ENCODE measurements at regions not wholly inside any gene's neighbourhood (a gene's known extent, or its start where the extent isn't known, plus 50 kb on each side); places are given as distances from the start of the nearest gene placed in this dataset.

GRCh38 chr5:13510616-13511015 lies 433.9 kb downstream of the DNAH5 start:
- Mint-ChIP-seq H3K27me3 (ENCODE audit: unreplicated experiment) (no peaks in the 10 kb centered on the region), H3K4me3 (ENCODE audit: unreplicated experiment) (no peak overlapping the region), H3K27ac (ENCODE audit: unreplicated experiment) (no peak overlapping the region), H3K36me3 (ENCODE audit: low read depth, unreplicated experiment) (no peaks in the 10 kb centered on the region), H3K9me3 (ENCODE audit: unreplicated experiment) (no peaks in the 10 kb centered on the region), H3K4me1 (ENCODE audit: unreplicated experiment) (no peaks in the 10 kb centered on the region)
- no peak for DNase-seq (ENCODE audit: low spot score)
- no peak for TF ChIP-seq CTCF (IDR thresholded peaks at IDR 0.05; ENCODE audit: unreplicated experiment)

- no peak overlapping the region for H3K27ac Mint-ChIP-seq (ENCODE audit: unreplicated experiment)
- no peak for DNase-seq (ENCODE audit: low spot score)
- no peaks in the 10 kb centered on the region for H3K27me3 Mint-ChIP-seq (ENCODE audit: unreplicated experiment)
- H3K36me3 Mint-ChIP-seq (ENCODE audit: low read depth, unreplicated experiment): no peaks in the 10 kb centered on the region
- H3K4me1 Mint-ChIP-seq (ENCODE audit: unreplicated experiment): no peaks in the 10 kb centered on the region
- no peaks in the 10 kb centered on the region for H3K9me3 Mint-ChIP-seq (ENCODE audit: unreplicated experiment)
- H3K4me3 Mint-ChIP-seq (ENCODE audit: unreplicated experiment): no peak overlapping the region
- TF ChIP-seq CTCF (IDR thresholded peaks at IDR 0.05; ENCODE audit: unreplicated experiment): no peak
Observed at GRCh38 chr5:13508559-13508958, 435.9 kb downstream of the DNAH5 start.

- no peak for TF ChIP-seq CTCF (IDR thresholded peaks at IDR 0.05; ENCODE audit: unreplicated experiment)
Observed at GRCh38 chr5:13505326-13505725, 439.2 kb downstream of the DNAH5 start.

GRCh38 chr5:13503017-13503416 lies 441.5 kb downstream of the DNAH5 start:
- H3K4me1 Mint-ChIP-seq (ENCODE audit: unreplicated experiment): no peaks in the 10 kb centered on the region
- DNase-seq (ENCODE audit: low spot score): no peak
- H3K27me3 Mint-ChIP-seq (ENCODE audit: unreplicated experiment): no peaks in the 10 kb centered on the region
- H3K9me3 Mint-ChIP-seq (ENCODE audit: unreplicated experiment): no peaks in the 10 kb centered on the region
- no peaks in the 10 kb centered on the region for H3K36me3 Mint-ChIP-seq (ENCODE audit: low read depth, unreplicated experiment)
- H3K4me3 Mint-ChIP-seq (ENCODE audit: unreplicated experiment): no peak overlapping the region
- no peak overlapping the region for H3K27ac Mint-ChIP-seq (ENCODE audit: unreplicated experiment)
- no peak for TF ChIP-seq CTCF (IDR thresholded peaks at IDR 0.05; ENCODE audit: unreplicated experiment)

More at GRCh38 chr5:13505326-13505725, 439.2 kb downstream of the DNAH5 start:
- Mint-ChIP-seq H3K4me3 (ENCODE audit: unreplicated experiment) (no peak overlapping the region), H3K9me3 (ENCODE audit: unreplicated experiment) (no peaks in the 10 kb centered on the region), H3K36me3 (ENCODE audit: low read depth, unreplicated experiment) (no peaks in the 10 kb centered on the region), H3K27ac (ENCODE audit: unreplicated experiment) (no peak overlapping the region), H3K27me3 (ENCODE audit: unreplicated experiment) (no peaks in the 10 kb centered on the region), H3K4me1 (ENCODE audit: unreplicated experiment) (no peaks in the 10 kb centered on the region)
- no peak for DNase-seq (ENCODE audit: low spot score)

GRCh38 chr5:13501176-13501575 lies 443.3 kb downstream of the DNAH5 start:
- Mint-ChIP-seq H3K27ac (ENCODE audit: unreplicated experiment) (no peak overlapping the region), H3K36me3 (ENCODE audit: low read depth, unreplicated experiment) (no peaks in the 10 kb centered on the region), H3K27me3 (ENCODE audit: unreplicated experiment) (no peaks in the 10 kb centered on the region), H3K9me3 (ENCODE audit: unreplicated experiment) (no peaks in the 10 kb centered on the region), H3K4me1 (ENCODE audit: unreplicated experiment) (no peaks in the 10 kb centered on the region), H3K4me3 (ENCODE audit: unreplicated experiment) (no peak overlapping the region)
- no peak for TF ChIP-seq CTCF (IDR thresholded peaks at IDR 0.05; ENCODE audit: unreplicated experiment)
- no peak for DNase-seq (ENCODE audit: low spot score)
